Nephron (organoid): ENCODE measurements at regions not wholly inside any gene's neighbourhood (a gene's known extent, or its start where the extent isn't known, plus 50 kb on each side); places are given as distances from the start of the nearest gene placed in this dataset.

ENCODE experiments used
- H3K27ac Mint-ChIP-seq, 3 experiments: 2 replicates each; pipeline ENCODE4 v1.8.0; 2020; ENCODE audit warnings: mixed read lengths in 3 of 3, mild to moderate bottlenecking in 2 of 3, moderate library complexity in 1 of 3
- H3K27me3 Mint-ChIP-seq: 2 replicates; pipeline ENCODE4 v1.8.0; 2021; ENCODE audit warnings: low read depth, mild to moderate bottlenecking, moderate library complexity, mixed read lengths
- H3K36me3 Mint-ChIP-seq: 2 replicates; pipeline ENCODE4 v1.8.0; 2020; ENCODE audit warnings: low read depth, mixed read lengths
- H3K4me1 Mint-ChIP-seq: 2 replicates; pipeline ENCODE4 v1.8.0; 2020; ENCODE audit warnings: mixed read lengths
- H3K4me3 Mint-ChIP-seq, 3 experiments: 2 replicates each; pipeline ENCODE4 v1.8.0; 2020; ENCODE audit warnings: mild to moderate bottlenecking in 3 of 3, mixed read lengths in 3 of 3, moderate library complexity in 2 of 3
- H3K9me3 Mint-ChIP-seq: 2 replicates; pipeline ENCODE4 v1.8.0; 2020; ENCODE audit warnings: mixed read lengths
- TF ChIP-seq, protein P1 (sequence below), 3 experiments: fragments of 200-600 bp; sonication (generic); IDR thresholded peaks; one replicate each; pipeline ENCODE4 v1.5.0; 2021; ENCODE audit warnings: antibody characterized with exemption in 3 of 3; ENCODE audit not compliant: unreplicated experiment in 3 of 3

DNA sequence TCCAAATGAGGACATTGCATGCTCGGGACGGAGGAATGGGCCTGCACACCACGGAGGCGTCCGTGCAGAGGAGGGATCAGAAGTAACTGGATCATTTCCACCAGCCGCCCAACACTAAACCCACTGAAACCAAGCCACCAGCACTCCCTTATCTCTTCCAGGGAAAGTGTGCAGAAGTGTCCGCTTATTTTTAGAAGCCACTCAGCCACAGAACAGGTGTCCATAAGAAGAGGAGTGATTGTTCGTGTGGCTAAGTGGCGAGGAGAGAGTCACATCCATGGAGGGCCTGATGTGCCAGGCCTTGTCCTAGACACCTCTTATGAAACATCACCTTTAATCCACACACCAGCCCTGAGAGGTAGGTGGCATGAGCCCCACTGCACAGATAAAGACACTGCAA lies 407.9 kb upstream of the NPVF start:
- no peaks in the 10 kb centered on the region for H3K9me3 Mint-ChIP-seq
- peaks cover 49% of the 10 kb centered on the region for H3K4me1 Mint-ChIP-seq
- TF ChIP-seq, protein P1, sequence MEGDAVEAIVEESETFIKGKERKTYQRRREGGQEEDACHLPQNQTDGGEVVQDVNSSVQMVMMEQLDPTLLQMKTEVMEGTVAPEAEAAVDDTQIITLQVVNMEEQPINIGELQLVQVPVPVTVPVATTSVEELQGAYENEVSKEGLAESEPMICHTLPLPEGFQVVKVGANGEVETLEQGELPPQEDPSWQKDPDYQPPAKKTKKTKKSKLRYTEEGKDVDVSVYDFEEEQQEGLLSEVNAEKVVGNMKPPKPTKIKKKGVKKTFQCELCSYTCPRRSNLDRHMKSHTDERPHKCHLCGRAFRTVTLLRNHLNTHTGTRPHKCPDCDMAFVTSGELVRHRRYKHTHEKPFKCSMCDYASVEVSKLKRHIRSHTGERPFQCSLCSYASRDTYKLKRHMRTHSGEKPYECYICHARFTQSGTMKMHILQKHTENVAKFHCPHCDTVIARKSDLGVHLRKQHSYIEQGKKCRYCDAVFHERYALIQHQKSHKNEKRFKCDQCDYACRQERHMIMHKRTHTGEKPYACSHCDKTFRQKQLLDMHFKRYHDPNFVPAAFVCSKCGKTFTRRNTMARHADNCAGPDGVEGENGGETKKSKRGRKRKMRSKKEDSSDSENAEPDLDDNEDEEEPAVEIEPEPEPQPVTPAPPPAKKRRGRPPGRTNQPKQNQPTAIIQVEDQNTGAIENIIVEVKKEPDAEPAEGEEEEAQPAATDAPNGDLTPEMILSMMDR (IDR thresholded peaks at IDR 0.05; ENCODE audit: unreplicated experiment in 3 of 3): no peak
- no peaks in the 10 kb centered on the region for H3K36me3 Mint-ChIP-seq
- no peaks in the 10 kb centered on the region for H3K27me3 Mint-ChIP-seq
- H3K4me3 Mint-ChIP-seq: no peak overlapping the region
- peak overlapping the region; percentile 69 to 96 (median 90) for H3K27ac Mint-ChIP-seq

DNA sequence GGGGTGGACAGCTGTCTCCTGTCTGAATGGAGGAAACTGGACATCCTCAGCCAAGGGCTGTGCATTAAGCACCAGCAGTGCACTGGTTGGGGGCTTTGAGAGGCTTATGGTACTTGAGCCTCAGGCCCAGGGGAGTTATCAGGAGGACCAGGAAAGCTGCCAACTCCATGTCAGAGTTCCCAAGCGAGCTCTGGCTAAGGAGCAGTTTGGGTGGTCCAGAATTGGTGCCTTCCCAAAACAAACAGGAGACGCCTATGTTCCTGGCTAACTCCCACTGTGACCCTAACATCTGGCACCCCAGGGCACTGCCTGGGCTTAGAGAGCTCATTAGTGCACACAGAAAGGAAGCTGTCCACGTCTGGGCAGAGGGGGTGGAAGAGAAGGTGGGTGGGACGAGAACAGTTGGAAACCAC lies 408.6 kb upstream of the NPVF start:
- Mint-ChIP-seq H3K4me1 (peaks cover 49% of the 10 kb centered on the region), H3K27me3 (no peaks in the 10 kb centered on the region)
- TF ChIP-seq, protein P1 (IDR thresholded peaks at IDR 0.05; ENCODE audit: unreplicated experiment in 3 of 3): no peak

DNA sequence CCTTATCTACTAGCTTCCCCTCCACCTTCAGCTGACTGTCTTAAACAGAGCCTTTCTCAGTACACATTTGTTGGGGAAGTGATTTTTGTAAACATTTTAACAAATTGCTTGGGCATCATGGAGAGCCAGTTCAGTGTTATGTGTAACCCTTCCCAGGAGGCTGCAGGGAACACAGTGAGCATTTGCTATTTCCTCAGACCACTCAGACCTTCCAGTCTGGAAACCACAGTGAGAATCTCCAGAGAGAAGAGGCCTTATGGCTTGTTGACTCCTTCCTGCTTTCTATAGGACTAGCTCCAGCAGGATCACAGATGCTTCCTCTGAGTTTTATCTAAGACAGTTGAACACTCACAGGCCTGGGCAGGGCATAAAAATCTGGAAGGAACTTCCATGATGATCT lies 409.8 kb upstream of the NPVF start:
- Mint-ChIP-seq H3K4me3 (no peak overlapping the region), H3K9me3 (no peaks in the 10 kb centered on the region), H3K4me1 (peaks cover 38% of the 10 kb centered on the region), H3K27me3 (no peaks in the 10 kb centered on the region), H3K27ac (peak overlapping the region in 2 of 3 experiments; percentile 79 to 96), H3K36me3 (no peaks in the 10 kb centered on the region)
- TF ChIP-seq, protein P1 (IDR thresholded peaks at IDR 0.05; ENCODE audit: unreplicated experiment in 3 of 3): no peak

More for the DNA sequence above, 408.6 kb upstream of the NPVF start:
- Mint-ChIP-seq H3K36me3 (no peaks in the 10 kb centered on the region), H3K4me3 (no peak overlapping the region), H3K27ac (peak overlapping the region; percentile 69 to 96 (median 90)), H3K9me3 (no peaks in the 10 kb centered on the region)

DNA sequence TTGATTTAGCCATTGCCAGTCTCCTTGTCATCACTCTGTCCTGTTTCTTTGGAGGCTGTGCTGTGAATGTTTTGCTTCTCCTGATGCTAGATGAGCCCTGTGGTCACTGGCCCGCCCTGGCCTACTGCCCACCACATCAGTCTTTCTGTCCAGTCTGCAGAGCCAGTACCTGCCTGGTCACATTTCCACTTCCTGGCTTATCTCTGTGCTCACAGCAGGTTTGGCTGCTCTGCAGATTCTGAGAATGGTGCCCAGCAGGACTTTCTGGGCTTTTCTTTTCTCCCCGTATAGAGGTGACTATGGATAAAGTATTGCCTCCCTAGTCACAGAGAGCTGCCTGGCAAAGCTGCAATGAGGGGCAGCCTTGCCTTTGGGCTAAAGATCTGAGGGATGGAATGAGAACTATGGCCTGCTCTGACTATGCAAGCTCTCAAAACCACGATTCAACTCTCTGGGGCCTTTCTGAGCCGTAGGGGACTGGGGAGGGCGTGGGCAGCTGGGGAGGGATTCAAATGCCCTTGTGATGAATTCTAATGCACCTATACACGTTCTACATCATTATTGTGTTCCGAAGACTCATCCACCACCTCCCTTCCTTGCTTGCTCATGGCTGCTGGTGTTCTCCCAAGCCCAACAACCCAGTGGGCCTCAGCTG lies 410.4 kb upstream of the NPVF start:
- Mint-ChIP-seq H3K4me3 (no peak overlapping the region), H3K36me3 (no peaks in the 10 kb centered on the region), H3K27ac (peak overlapping the region in 2 of 3 experiments; percentile 40 to 96), H3K9me3 (no peaks in the 10 kb centered on the region), H3K27me3 (no peaks in the 10 kb centered on the region), H3K4me1 (peaks cover 32% of the 10 kb centered on the region)
- TF ChIP-seq, protein P1 (IDR thresholded peaks at IDR 0.05; ENCODE audit: unreplicated experiment in 3 of 3): no peak

DNA sequence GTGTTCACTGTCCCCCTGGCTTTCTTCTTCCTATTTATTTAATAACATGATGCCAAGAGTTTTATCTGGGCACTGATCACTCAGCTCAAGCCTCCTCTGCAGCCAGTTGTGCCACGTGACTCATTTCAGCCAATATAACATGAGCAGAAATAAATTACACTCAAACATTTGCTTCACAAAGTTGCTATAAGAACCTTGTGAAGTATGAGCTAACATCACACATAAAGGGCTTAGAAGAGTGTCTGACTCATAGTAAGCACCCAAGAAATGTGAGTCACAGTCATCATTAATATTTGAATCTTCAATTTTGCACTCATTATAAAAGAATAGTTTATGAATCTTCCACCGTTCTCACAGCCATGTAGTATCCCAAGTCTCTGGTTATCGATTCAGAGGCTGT lies 414.6 kb upstream of the NPVF start:
- TF ChIP-seq, protein P1 (IDR thresholded peaks at IDR 0.05; ENCODE audit: unreplicated experiment in 3 of 3): no peak
- Mint-ChIP-seq H3K9me3 (no peaks in the 10 kb centered on the region), H3K36me3 (no peaks in the 10 kb centered on the region), H3K27me3 (no peaks in the 10 kb centered on the region), H3K4me3 (no peak overlapping the region), H3K27ac (no peak overlapping the region), H3K4me1 (peaks cover 3% of the 10 kb centered on the region)

DNA sequence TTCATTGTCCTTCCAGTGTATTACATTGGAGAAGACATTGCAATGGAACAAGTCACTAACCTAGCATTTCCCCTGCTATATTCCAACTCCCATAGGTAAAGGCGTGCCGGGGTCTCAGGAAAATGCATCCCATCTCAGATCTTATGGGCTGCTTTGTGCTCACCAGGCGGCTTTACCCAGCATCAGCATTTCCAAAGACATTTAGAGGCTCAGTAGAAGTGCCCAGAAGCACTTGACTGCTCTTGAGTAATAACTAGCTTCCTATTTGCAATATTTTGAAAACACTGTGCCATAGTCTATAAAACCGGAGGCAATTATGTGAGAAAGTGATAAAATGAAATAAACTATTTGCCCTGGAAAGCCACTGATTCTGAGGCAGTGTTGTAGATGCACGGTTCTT lies 415.0 kb upstream of the NPVF start:
- H3K9me3 Mint-ChIP-seq: no peaks in the 10 kb centered on the region
- no peaks in the 10 kb centered on the region for H3K27me3 Mint-ChIP-seq
- no peaks in the 10 kb centered on the region for H3K36me3 Mint-ChIP-seq
- H3K27ac Mint-ChIP-seq: no peak overlapping the region
- TF ChIP-seq, protein P1 (IDR thresholded peaks at IDR 0.05; ENCODE audit: unreplicated experiment in 3 of 3): no peak
- no peaks in the 10 kb centered on the region for H3K4me1 Mint-ChIP-seq
- no peak overlapping the region for H3K4me3 Mint-ChIP-seq
